GM23248 (cell line): ENCODE measurements at regions not wholly inside any gene's neighbourhood (a gene's known extent, or its start where the extent isn't known, plus 50 kb on each side); places are given as distances from the start of the nearest gene placed in this dataset.

Source experiments
- DNase-seq: peaks from one replicate; pipeline ENCODE4 v3.0.0-alpha.2; 2015
- H2AFZ ChIP-seq: fragments of 200-600 bp; sonication (generic); 2 replicates; pipeline ENCODE4 v1.6.1; 2016; ENCODE audit warnings: antibody characterized with exemption
- H3F3A ChIP-seq: fragments of 200-600 bp; sonication (generic); 2 replicates; pipeline ENCODE4 v1.6.1; 2016; ENCODE audit warnings: mild to moderate bottlenecking, antibody characterized with exemption, mixed run types; ENCODE audit not compliant: insufficient read depth
- H3K27ac ChIP-seq: fragments of 200-600 bp; sonication (generic); 2 replicates; pipeline ENCODE4 v1.5.1; 2016; ENCODE audit warnings: mild to moderate bottlenecking
- H3K27me3 ChIP-seq: fragments of 200-600 bp; sonication (generic); replicated peaks from 2 replicates; pipeline ENCODE4 v1.6.1; 2016; ENCODE audit warnings: mild to moderate bottlenecking; ENCODE audit not compliant: insufficient read depth
- H3K36me3 ChIP-seq: fragments of 200-600 bp; sonication (generic); 2 replicates; pipeline ENCODE4 v1.6.1; 2016; ENCODE audit warnings: low read depth, mild to moderate bottlenecking
- H3K4me1 ChIP-seq: fragments of 200-600 bp; sonication (generic); 2 replicates; pipeline ENCODE4 v1.6.1; 2016; ENCODE audit warnings: mild to moderate bottlenecking; ENCODE audit not compliant: insufficient read depth
- H3K4me2 ChIP-seq: fragments of 200-600 bp; sonication (generic); one replicate; pipeline ENCODE4 v1.6.1; 2016; ENCODE audit warnings: mild to moderate bottlenecking; ENCODE audit not compliant: unreplicated experiment
- H3K4me3 ChIP-seq: fragments of 200-600 bp; sonication (generic); 2 replicates; pipeline ENCODE4 v1.5.1; 2016; ENCODE audit warnings: mild to moderate bottlenecking
- H3K79me2 ChIP-seq: fragments of 200-600 bp; sonication (generic); 2 replicates; pipeline ENCODE4 v1.6.1; 2016; ENCODE audit warnings: mild to moderate bottlenecking; ENCODE audit not compliant: insufficient read depth
- H3K9ac ChIP-seq: fragments of 200-600 bp; sonication (generic); 2 replicates; pipeline ENCODE4 v1.6.1; 2016; ENCODE audit warnings: mild to moderate bottlenecking
- H3K9me2 ChIP-seq: fragments of 200-600 bp; sonication (generic); 2 replicates; pipeline ENCODE4 v1.6.1; 2016; ENCODE audit warnings: mixed run types, mild to moderate bottlenecking, moderate library complexity; ENCODE audit not compliant: insufficient read depth
- H3K9me3 ChIP-seq: fragments of 200-600 bp; sonication (generic); one replicate; pipeline ENCODE4 v1.6.1; 2017; ENCODE audit warnings: low read depth
- H4K20me1 ChIP-seq: fragments of 200-600 bp; sonication (generic); 2 replicates; pipeline ENCODE4 v1.6.0; 2016; ENCODE audit not compliant: insufficient read depth
- EZH2 ChIP-seq: fragments of 200-600 bp; sonication (generic); IDR thresholded peaks from 2 replicates; pipeline ENCODE4 v1.6.1; 2018; ENCODE audit warnings: antibody characterized with exemption, mild to moderate bottlenecking; ENCODE audit not compliant: insufficient read depth, poor library complexity, severe bottlenecking
- EZH2phosphoT487 ChIP-seq: fragments of 200-600 bp; sonication (generic); IDR thresholded peaks from 2 replicates; pipeline ENCODE4 v1.6.1; 2018; ENCODE audit warnings: antibody characterized with exemption, moderate library complexity, mild to moderate bottlenecking, low read depth; ENCODE audit not compliant: insufficient read depth
- WGBS, 2 experiments: methylation state at CpG; one replicate each; pipeline ENCODE4 v1.1.6; 2015 to 2017; ENCODE audit warnings: low lambda C conversion rate in 2 of 2, low coverage in 1 of 2; ENCODE audit errors: missing lambda C conversion rate in 2 of 2; 5-methylcytosine and 5-hydroxymethylcytosine counted together
- in situ Hi-C: fragments of 300-500 bp; cut with MboI; formaldehyde crosslinking; loops from 2 replicates; pipeline ENCODE4 v1.15.0; 2020

DNA sequence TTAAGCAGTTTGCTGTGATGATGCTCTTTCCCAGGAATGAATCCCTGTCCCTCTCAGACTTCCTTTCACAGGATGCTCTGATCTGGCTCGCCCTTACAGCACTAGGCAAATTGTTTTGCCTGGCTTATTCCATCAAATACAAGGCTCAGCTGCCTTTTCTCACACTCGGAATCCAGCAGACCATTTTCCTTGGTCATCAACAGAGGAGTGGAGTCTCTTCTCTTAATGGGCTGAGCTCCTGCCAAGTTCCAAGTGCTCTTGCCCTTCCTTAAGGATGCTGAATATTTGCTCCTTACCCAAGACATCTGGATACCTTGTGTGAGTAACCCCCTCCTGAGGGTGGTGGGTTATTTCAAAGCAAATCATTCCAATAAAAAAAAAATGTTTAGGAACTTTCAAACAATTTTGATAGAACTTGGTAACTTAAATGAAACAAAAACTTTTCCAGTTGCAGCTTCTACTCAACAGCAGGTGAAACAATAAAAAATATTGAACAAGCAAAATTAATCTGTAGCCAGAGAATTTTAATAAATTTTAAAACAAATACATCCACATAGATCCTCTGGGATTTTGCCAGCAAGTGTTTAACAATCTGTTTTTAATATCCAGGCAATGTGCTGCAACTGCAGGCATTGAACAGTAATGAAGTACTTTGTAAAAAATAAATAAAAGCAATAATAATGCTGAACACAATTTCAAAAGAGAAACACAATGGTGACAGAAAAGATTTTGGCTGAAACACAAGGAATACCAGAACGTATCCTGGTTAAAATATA lies 264.0 kb upstream of the FAR2 start:
- no peak for DNase-seq
- Histone ChIP-seq H3K9me3 (no peaks in the 10 kb centered on the region), H3K4me3 (no peak overlapping the region), H3K4me1 (no peaks in the 10 kb centered on the region), H3K36me3 (no peaks in the 10 kb centered on the region), H3K9ac (no peak overlapping the region), H3K27me3 (no peaks in the 10 kb centered on the region), H3F3A (no peaks in the 10 kb centered on the region), H3K79me2 (no peaks in the 10 kb centered on the region), H2AFZ (no peak overlapping the region), H3K4me2 (no peak overlapping the region), H4K20me1 (no peaks in the 10 kb centered on the region), H3K9me2 (no peaks in the 10 kb centered on the region; the same call in 1 of the 2 replicates), H3K27ac (no peak overlapping the region)
- TF ChIP-seq EZH2phosphoT487 = no peak
- no peak for TF ChIP-seq EZH2
- in situ Hi-C loops = no loop called here
- 37 to 47% methylated on average over 3 of the region's 3 CpGs for WGBS, 2 experiments

DNA sequence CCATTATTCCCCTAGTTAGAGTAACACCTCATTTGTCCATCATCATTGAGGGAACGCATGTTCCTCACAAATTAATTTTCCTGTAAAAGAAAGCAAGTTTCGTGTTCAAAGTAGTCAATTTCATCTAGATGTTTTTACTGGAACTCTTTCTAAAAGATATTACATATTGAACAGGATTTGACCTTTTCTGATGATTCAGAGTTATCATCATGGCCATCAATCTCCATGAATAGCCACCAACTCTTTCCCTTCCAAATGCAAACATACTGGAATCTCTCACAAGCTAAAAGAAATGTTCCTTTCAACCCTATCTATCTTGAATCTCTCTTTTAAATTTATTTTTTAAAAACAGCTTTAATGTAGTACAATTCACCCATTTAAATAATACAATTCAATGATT lies 263.1 kb upstream of the FAR2 start:
- Histone ChIP-seq H3K4me1 (no peaks in the 10 kb centered on the region), H3K4me3 (no peak overlapping the region), H2AFZ (no peak overlapping the region), H3K9me2 (no peaks in the 10 kb centered on the region; the same call in 1 of the 2 replicates), H3K27me3 (no peaks in the 10 kb centered on the region), H3K4me2 (no peak overlapping the region), H3K9me3 (no peaks in the 10 kb centered on the region), H3K27ac (no peak overlapping the region), H4K20me1 (no peaks in the 10 kb centered on the region), H3K79me2 (no peaks in the 10 kb centered on the region), H3F3A (no peaks in the 10 kb centered on the region), H3K9ac (no peak overlapping the region), H3K36me3 (no peaks in the 10 kb centered on the region)
- in situ Hi-C loops = no loop called here
- 73 to 79% methylated on average over 2 of the region's 2 CpGs for WGBS, 2 experiments
- no peak for TF ChIP-seq EZH2phosphoT487
- TF ChIP-seq EZH2 = no peak
- no peak for DNase-seq

DNA sequence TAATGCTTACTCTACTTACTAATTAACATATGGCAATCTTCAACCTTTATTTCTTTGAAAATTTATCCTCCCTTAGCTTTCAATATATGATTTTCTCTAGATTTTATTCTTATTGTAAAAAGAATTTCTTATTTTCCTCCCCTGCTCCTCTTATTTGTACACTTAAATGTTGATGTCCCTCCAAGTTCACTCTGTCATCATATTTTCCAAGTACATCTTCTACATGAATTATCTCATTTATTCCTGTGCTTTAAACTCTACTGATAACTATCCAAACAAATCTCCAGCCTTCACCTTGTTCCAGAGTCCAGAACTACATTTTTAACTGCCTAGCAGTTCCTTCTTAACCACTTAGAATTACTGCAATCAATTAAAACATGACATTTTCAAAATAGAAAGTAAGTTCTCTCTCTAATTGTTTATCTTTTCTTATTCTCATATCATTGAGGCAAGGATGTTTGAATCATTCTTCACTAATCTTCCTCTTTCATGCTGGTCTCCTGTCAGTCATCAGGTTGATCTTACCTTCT lies 261.6 kb upstream of the FAR2 start:
- no peaks in the 10 kb centered on the region for H3K36me3 ChIP-seq
- no peaks in the 10 kb centered on the region for H4K20me1 ChIP-seq
- H3K9me3 ChIP-seq = no peaks in the 10 kb centered on the region
- H3K79me2 ChIP-seq = no peaks in the 10 kb centered on the region
- no peak for DNase-seq
- no peak overlapping the region for H3K27ac ChIP-seq
- H3K4me2 ChIP-seq = no peak overlapping the region
- H3K9me2 ChIP-seq = no peaks in the 10 kb centered on the region; the same call in 1 of the 2 replicates
- no peak overlapping the region for H3K9ac ChIP-seq
- no peaks in the 10 kb centered on the region for H3K4me1 ChIP-seq
- no peaks in the 10 kb centered on the region for H3K27me3 ChIP-seq
- H3K4me3 ChIP-seq = no peak overlapping the region
- no peaks in the 10 kb centered on the region for H3F3A ChIP-seq
- in situ Hi-C loops = no loop called here
- H2AFZ ChIP-seq = no peak overlapping the region
- TF ChIP-seq EZH2 (no peak), EZH2phosphoT487 (no peak)

DNA sequence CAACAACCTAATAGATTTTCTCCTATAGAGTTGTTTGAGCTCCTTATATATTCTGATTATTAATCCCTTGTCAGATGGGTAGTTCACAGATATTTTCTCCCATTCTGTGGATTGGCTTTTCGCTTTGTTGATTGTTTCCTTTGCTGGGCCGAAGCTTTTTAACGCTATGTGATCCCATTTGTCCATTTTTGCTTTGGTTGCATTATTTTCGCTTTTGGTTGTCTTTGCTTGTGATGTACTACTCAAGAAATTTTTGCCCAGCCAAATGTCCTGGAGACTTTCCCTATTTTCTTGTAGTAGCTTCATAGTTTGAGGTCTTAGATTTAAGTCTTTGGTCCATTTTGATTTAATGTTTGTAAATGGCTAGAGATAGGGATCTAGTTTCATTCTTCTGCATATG lies 258.4 kb upstream of the FAR2 start:
- Histone ChIP-seq H3K79me2 (no peaks in the 10 kb centered on the region), H3K27ac (no peak overlapping the region), H3F3A (no peaks in the 10 kb centered on the region), H3K36me3 (no peaks in the 10 kb centered on the region), H3K27me3 (no peaks in the 10 kb centered on the region), H3K9ac (no peak overlapping the region), H3K9me2 (peaks cover 8% of the 10 kb centered on the region; the same call in 1 of the 2 replicates), H3K4me3 (no peak overlapping the region), H2AFZ (no peak overlapping the region), H3K4me2 (no peak overlapping the region), H4K20me1 (no peaks in the 10 kb centered on the region), H3K4me1 (peaks cover 11% of the 10 kb centered on the region), H3K9me3 (no peaks in the 10 kb centered on the region)
- TF ChIP-seq EZH2 (no peak), EZH2phosphoT487 (no peak)
- in situ Hi-C loops = no loop called here
- 80 to 84% methylated on average over 4 of the region's 4 CpGs for WGBS, 2 experiments
- no peak for DNase-seq

DNA sequence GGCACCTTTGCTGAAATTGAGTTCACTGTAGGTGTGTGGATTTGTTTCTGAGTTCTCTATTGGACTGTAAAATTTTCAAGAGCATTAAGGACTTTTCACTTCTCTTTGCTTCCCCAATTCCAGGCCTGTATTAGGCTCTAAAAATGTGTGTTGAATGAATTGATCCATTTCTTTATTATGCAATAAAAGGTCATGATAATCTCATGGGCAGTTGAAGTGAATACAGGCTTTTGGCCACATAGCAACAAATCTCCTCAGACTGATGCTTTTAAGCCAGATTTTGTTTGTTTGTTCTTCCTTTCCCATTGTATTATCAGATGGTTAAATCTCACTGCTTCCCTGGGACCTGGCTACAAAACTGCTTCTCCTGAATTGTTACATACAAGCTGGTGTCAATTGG lies 258.0 kb upstream of the FAR2 start:
- Histone ChIP-seq H4K20me1 (no peaks in the 10 kb centered on the region), H3K9me2 (peaks cover 8% of the 10 kb centered on the region; the same call in 1 of the 2 replicates), H3K9ac (no peak overlapping the region), H3K4me3 (no peak overlapping the region), H3K4me2 (no peak overlapping the region), H3K9me3 (no peaks in the 10 kb centered on the region), H3K36me3 (no peaks in the 10 kb centered on the region), H3K27ac (no peak overlapping the region), H3K27me3 (no peaks in the 10 kb centered on the region), H2AFZ (no peak overlapping the region), H3F3A (no peaks in the 10 kb centered on the region), H3K79me2 (no peaks in the 10 kb centered on the region), H3K4me1 (peaks cover 11% of the 10 kb centered on the region)
- TF ChIP-seq EZH2phosphoT487 (no peak), EZH2 (no peak)
- DNase-seq = no peak
- in situ Hi-C loops = no loop called here
